Stimulated activated CD8-positive, alpha-beta memory T cell treated with anti-CD3 and anti-CD28 coated beads, Interleukin-15, amount 100 ng/mL, for 24 hours (primary cell): ENCODE measurements at regions not wholly inside any gene's neighbourhood (a gene's known extent, or its start where the extent isn't known, plus 50 kb on each side); places are given as distances from the start of the nearest gene placed in this dataset.

Source experiments
- DNase-seq: peaks from one replicate; pipeline ENCODE4 v3.0.0-alpha.2; 2020; ENCODE audit warnings: low read depth

- DNase-seq, result no peak
These were observed 183.3 kb downstream of the MED10 start for GRCh38 chr5:6194906-6195612.

- DNase-seq, result no peak
These were observed 184.0 kb downstream of the MED10 start for GRCh38 chr5:6194261-6194875.

- no peak for DNase-seq
These were observed 185.0 kb downstream of the MED10 start for GRCh38 chr5:6193310-6193709.

GRCh38 chr5:6190838-6191237, 187.5 kb downstream of the MED10 start:
- no peak for DNase-seq

- DNase-seq, result no peak
These were observed 189.4 kb downstream of the MED10 start for GRCh38 chr5:6188976-6189375.

GRCh38 chr5:6188344-6188743, 190.0 kb downstream of the MED10 start:
- no peak for DNase-seq

GRCh38 chr5:6187501-6187900, 190.8 kb downstream of the MED10 start:
- no peak for DNase-seq

GRCh38 chr5:6185574-6185973, 192.8 kb downstream of the MED10 start:
- DNase-seq, result no peak

- no peak for DNase-seq
These were observed 193.9 kb downstream of the MED10 start for GRCh38 chr5:6184481-6184880.

- no peak for DNase-seq
These were observed 194.7 kb downstream of the MED10 start for GRCh38 chr5:6183391-6184390.

GRCh38 chr5:6182271-6182815, 196.0 kb downstream of the MED10 start:
- no peak for DNase-seq

GRCh38 chr5:6181871-6182270, 196.5 kb downstream of the MED10 start:
- DNase-seq, result no peak

- no peak for DNase-seq
These were observed 197.1 kb downstream of the MED10 start for GRCh38 chr5:6181147-6181729.

GRCh38 chr5:6180231-6180872, 198.0 kb downstream of the MED10 start:
- no peak for DNase-seq

GRCh38 chr5:6178846-6179532, 199.4 kb downstream of the MED10 start:
- no peak for DNase-seq

GRCh38 chr5:6177926-6178325, 200.4 kb downstream of the MED10 start:
- DNase-seq, result no peak

GRCh38 chr5:6176102-6176693, 202.1 kb downstream of the MED10 start:
- DNase-seq, result no peak

GRCh38 chr5:6175172-6175854, 203.0 kb downstream of the MED10 start:
- DNase-seq, result no peak

- DNase-seq, result no peak
These were observed 208.7 kb downstream of the MED10 start for GRCh38 chr5:6169660-6170059.
